Neuron (in vitro differentiated cells): ENCODE measurements at regions not wholly inside any gene's neighbourhood (a gene's known extent, or its start where the extent isn't known, plus 50 kb on each side); places are given as distances from the start of the nearest gene placed in this dataset.

Experiments used
- H2AFZ ChIP-seq: one replicate; pipeline ENCODE4 v1.6.1; 2013; ENCODE audit warnings: low read depth, mild to moderate bottlenecking, inconsistent platforms, low read length, moderate library complexity
- H3K27me3 ChIP-seq: one replicate; pipeline ENCODE4 v1.6.1; 2013; ENCODE audit warnings: low read length; ENCODE audit not compliant: insufficient read depth
- H3K36me3 ChIP-seq: one replicate; pipeline ENCODE4 v1.6.1; 2013; ENCODE audit warnings: low read length; ENCODE audit not compliant: insufficient read depth
- H3K4me1 ChIP-seq: one replicate; pipeline ENCODE4 v1.6.1; 2013; ENCODE audit warnings: low read length; ENCODE audit not compliant: insufficient read depth
- H3K4me3 ChIP-seq: 2 replicates; pipeline ENCODE4 v1.5.1; 2013; ENCODE audit warnings: mild to moderate bottlenecking, low read length, moderate library complexity
- H3K9me3 ChIP-seq: one replicate; pipeline ENCODE4 v1.6.1; 2013; ENCODE audit warnings: low read length

DNA sequence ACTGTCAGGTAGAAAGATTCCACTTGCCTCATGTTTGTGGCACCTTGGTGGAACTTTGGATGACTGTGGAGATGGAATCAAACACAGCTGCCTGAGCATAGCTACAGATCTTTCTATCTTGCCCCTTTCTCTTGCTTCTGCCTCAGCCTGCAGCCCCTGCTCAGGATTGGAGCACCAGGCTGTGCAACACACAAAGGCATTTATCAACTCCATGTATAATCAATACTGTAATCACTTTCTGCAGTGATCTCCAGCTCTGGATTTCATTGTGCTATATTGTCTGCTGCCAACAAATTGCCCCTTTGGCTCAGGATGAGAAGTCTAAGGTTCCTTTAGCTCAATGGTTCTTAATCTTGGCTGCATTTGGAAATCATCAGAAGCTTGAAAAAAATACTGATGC is 86.3 kb upstream of the PRPS1 start:
- H3K4me3 ChIP-seq, result no peak overlapping the region
- H2AFZ ChIP-seq, result peak overlapping the region; percentile 62
- H3K36me3 ChIP-seq, result no peaks in the 10 kb centered on the region
- no peaks in the 10 kb centered on the region for H3K9me3 ChIP-seq
- H3K27me3 ChIP-seq, result no peaks in the 10 kb centered on the region
- H3K4me1 ChIP-seq, result peaks cover 7% of the 10 kb centered on the region

DNA sequence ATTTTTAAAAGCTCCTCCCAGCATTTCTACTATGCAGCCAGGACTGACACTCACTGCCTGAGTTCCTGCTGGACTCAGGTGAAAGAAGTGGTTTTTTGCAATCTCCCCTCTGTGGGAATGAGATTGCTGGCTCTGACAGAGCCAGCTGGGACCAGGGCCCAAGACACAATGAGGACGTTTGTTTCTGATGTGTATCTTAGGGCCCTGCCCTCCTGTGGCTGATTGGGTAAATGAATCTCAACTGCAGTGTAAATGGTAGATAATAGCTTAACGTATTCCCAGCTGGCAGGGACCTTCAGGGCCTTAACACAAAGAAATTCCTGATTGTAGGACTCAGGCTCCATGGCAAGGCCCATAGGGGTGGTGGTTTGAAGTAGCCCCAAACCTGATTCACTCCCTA is 85.8 kb upstream of the PRPS1 start:
- Histone ChIP-seq H2AFZ (peak overlapping the region; percentile 62), H3K9me3 (no peaks in the 10 kb centered on the region), H3K4me3 (no peak overlapping the region), H3K36me3 (no peaks in the 10 kb centered on the region), H3K4me1 (peaks cover 7% of the 10 kb centered on the region), H3K27me3 (no peaks in the 10 kb centered on the region)

DNA sequence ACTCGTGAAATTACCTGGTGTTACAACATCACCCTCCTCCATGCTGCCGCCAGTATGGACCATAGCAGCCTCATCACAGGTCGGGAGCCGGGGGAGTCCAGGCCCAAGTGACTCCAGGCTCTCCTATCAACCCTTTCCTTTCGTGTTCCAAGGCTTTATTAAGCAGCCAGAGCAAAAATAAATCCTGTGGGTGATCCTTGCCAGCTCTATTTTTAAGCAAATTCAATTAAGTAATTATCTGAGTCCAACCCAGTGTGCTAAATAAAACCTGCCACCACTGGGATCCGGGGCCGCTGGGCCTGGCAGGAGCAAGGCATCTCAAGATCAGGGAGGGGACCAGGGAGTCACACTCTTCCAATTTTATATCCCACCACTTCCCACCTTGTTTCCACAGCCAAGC is 80.7 kb upstream of the PRPS1 start:
- no peaks in the 10 kb centered on the region for H3K36me3 ChIP-seq
- H3K4me1 ChIP-seq, result no peaks in the 10 kb centered on the region
- no peak overlapping the region for H2AFZ ChIP-seq

DNA sequence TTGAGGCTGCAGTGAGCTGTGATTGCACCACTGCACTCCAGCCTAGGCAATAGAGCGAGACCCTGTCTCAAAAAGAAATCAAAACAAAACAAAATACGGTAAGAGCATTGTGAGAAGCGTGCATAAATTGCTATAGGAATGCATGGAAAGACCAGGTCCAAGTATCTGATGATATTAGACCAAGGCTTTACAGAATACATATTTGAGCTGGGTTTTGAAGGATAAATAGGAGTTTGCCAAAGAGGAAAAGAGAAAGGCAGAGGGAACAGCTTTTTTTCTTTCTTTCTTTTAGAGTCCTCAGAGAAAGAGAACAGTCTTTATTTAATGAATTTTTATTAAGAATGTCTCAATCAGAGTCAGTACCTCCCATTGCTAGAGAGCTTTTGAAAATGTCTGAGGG is 79.5 kb upstream of the PRPS1 start:
- H2AFZ ChIP-seq, result no peak overlapping the region
- H3K4me1 ChIP-seq, result no peaks in the 10 kb centered on the region
- no peaks in the 10 kb centered on the region for H3K9me3 ChIP-seq
- no peak overlapping the region for H3K4me3 ChIP-seq
- H3K36me3 ChIP-seq, result no peaks in the 10 kb centered on the region
- H3K27me3 ChIP-seq, result peaks cover 3% of the 10 kb centered on the region

More for the DNA sequence above, 80.7 kb upstream of the PRPS1 start:
- Histone ChIP-seq H3K4me3 (no peak overlapping the region), H3K9me3 (no peaks in the 10 kb centered on the region), H3K27me3 (peaks cover 3% of the 10 kb centered on the region)

DNA sequence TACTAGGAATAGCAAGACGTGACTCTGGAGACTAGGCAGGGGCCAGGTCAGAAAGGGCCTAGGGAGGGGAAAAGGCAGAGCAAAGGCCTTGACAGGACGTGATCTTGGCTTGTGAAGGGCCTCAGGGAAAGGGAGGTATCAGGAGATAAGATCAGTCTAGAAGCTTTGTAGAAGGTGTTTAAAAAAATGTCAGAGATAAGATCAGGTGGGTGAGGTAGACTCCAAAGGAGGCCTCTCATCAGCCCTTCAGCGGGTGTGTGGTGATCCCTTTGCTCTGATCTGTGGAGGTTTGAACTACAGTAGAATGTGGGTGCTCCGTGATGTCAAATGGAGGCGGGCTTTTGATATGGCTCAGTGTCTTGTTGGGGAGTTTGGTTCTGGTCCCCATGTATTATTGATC is 78.8 kb upstream of the PRPS1 start:
- Histone ChIP-seq H3K4me1 (no peaks in the 10 kb centered on the region), H3K4me3 (no peak overlapping the region), H3K27me3 (peaks cover 3% of the 10 kb centered on the region), H2AFZ (no peak overlapping the region), H3K9me3 (no peaks in the 10 kb centered on the region), H3K36me3 (no peaks in the 10 kb centered on the region)

DNA sequence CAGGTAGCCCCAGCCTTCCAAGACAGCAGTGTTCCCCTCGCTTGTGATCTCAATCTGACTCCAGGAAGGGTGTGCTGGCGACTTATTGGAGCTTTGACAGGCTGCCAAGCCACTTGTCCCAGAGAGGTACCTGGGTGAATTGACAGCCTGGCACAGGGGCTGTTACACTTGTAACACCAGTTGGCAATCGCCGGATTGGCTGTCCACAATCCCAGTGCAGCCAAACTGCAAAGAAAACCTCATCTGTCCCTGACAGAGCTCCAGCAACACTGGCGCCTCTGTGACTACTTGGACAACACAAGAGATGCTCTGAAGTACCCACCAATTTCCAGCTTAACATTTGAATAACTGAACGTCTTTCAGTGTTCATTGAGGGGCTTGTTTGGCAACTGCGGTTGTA is 76.8 kb upstream of the PRPS1 start:
- Histone ChIP-seq H3K9me3 (no peaks in the 10 kb centered on the region), H3K4me3 (no peak overlapping the region), H2AFZ (no peak overlapping the region), H3K36me3 (no peaks in the 10 kb centered on the region), H3K27me3 (peaks cover 3% of the 10 kb centered on the region), H3K4me1 (no peaks in the 10 kb centered on the region)

DNA sequence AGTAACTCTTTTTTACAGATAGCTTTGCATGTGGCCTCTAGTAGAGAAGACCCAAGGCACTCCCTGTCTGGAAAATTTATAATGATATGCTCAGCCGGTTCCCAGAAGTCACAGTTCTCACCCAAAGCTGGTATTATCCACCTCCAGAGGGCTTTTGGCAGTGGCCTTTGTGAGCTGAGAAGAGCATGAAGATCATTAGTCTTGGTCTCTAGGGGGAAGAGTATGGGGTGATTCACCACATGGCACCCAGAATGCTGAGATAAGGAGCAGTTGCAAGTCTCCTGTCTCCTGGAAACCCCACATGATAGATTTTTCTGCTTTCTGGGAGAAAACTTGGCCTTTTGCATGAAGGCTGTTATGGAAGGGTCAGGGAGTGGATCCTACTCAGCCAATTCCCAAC is 75.4 kb upstream of the PRPS1 start:
- Histone ChIP-seq H2AFZ (no peak overlapping the region), H3K36me3 (no peaks in the 10 kb centered on the region), H3K27me3 (peaks cover 3% of the 10 kb centered on the region), H3K9me3 (no peaks in the 10 kb centered on the region), H3K4me3 (no peak overlapping the region), H3K4me1 (no peaks in the 10 kb centered on the region)

DNA sequence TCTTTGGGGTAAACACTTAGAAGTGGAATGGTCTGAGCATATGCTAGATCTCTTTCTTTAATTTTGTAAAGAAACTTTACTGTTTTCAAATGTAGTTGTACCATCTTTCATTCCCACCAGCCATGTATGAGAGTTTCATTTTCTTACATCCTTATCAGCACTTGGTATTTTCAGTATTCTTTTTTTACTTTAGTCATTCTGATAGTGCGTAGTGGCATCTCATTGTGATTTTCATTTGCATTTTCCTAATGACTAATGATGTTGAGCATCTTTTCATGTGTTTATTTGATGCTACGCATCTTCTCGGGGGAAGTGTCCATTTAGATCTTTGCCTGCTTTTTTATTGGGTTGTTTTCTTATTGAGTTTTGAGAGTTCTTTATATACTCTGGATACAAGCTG is 71.3 kb upstream of the PRPS1 start:
- Histone ChIP-seq H2AFZ (no peak overlapping the region), H3K4me1 (no peaks in the 10 kb centered on the region), H3K36me3 (no peaks in the 10 kb centered on the region), H3K4me3 (no peak overlapping the region), H3K9me3 (no peaks in the 10 kb centered on the region), H3K27me3 (no peaks in the 10 kb centered on the region)

DNA sequence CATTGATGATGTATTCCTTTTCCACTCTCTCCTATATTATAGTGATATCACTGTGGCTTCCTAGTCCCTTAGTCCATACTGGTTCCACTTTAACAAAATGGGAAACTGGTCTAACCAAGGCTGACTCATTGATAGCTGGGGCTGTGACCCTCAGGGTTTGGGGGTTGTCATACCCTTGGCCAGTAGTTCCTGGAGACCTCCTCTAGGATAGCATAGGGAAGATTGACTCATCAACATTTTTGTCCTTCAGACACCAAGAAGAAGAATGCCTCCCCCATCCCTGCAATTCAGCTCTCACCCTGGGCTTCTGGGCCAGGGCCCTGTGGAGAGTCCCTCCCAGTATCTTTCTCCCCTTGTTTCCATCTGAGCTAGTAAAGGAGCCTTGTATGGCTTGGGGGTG is 68.8 kb upstream of the PRPS1 start:
- H3K36me3 ChIP-seq, result no peaks in the 10 kb centered on the region
- H3K4me3 ChIP-seq, result no peak overlapping the region
- H3K4me1 ChIP-seq, result no peaks in the 10 kb centered on the region
- no peak overlapping the region for H2AFZ ChIP-seq
- no peaks in the 10 kb centered on the region for H3K27me3 ChIP-seq
- H3K9me3 ChIP-seq, result no peaks in the 10 kb centered on the region

DNA sequence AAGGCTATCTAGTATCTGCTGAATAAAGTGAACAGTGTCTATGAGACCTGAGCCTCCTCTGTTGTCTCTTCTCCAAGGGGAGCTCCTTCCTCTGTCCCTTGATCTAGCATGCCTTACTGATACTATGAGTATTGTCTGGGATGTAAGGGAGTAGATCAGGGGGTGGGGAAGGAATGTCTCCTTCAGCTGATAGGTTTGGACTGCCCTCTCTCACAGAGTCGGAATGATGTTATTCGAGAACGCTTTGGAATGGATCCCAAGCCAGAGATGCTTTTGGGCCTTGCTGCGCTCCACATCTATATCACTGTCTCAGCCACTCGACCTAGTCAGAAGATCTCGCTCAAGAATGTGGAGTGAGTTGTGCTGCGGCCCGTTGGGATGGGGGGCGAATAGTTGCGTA is 68.3 kb upstream of the PRPS1 start:
- no peaks in the 10 kb centered on the region for H3K4me1 ChIP-seq

DNA sequence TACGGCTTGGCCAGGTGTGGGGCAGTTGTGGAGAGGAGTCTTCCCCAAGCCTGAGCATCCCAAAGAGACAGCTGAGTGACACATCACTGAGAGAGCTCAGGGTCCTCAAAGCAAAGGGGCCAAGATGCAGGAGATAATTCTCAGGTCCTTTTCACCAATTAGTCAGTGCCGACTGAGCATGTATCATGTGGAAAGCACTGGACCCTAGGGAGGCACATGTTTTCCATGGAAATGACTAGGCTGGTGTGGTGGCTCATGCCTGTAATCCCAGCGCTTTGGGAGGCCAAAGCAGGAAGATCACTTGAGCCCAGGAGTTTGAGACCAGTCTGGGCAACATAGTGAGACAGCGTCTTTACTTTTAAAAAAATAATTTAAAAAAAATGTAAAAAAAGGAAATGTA is 67.3 kb upstream of the PRPS1 start:
- Histone ChIP-seq H3K4me3 (no peak overlapping the region), H2AFZ (no peak overlapping the region), H3K9me3 (no peaks in the 10 kb centered on the region), H3K4me1 (peaks cover 3% of the 10 kb centered on the region), H3K36me3 (no peaks in the 10 kb centered on the region), H3K27me3 (no peaks in the 10 kb centered on the region)

More for the DNA sequence above, 68.3 kb upstream of the PRPS1 start:
- Histone ChIP-seq H3K9me3 (no peaks in the 10 kb centered on the region), H3K27me3 (no peaks in the 10 kb centered on the region), H3K4me3 (no peak overlapping the region), H2AFZ (no peak overlapping the region), H3K36me3 (no peaks in the 10 kb centered on the region)

DNA sequence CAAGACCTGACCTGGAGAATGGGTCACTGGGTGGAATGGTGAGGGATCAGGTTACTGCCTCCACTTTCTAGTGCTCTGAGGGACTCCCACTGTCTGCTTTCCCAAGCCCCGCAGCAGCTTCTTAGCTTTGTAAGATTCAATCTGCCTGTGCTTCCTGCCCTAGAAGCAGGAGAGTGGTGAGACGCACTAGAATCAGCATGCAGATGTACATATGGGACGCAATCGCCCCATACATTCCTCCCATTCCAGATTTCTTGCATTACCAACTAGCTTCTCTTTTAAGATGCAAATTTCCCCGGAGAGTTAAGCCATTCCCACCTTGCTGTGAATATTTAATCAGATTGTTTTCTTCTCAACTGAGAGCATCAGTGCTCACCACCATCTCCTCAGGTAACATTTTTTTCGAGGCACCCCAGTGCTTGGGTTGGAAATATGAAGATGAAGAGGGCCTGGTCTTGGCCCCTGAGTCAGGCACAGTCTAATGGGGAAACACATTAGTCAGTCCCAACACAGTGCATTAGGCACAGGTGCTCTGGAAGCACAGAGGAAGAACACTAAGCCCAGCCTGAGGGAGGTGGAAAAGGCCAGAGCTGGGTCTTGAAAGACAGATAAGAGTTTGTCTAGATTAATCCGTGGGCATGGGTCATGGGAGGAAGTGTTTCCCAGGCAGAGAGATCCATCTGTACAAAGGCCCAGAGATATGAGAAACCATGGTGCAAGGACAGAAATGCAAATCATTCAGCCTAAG is 66.7 kb upstream of the PRPS1 start:
- H3K4me3 ChIP-seq, result no peak overlapping the region
- H3K4me1 ChIP-seq, result peaks cover 5% of the 10 kb centered on the region
- no peak overlapping the region for H2AFZ ChIP-seq
- no peaks in the 10 kb centered on the region for H3K27me3 ChIP-seq
- H3K9me3 ChIP-seq, result no peaks in the 10 kb centered on the region
- H3K36me3 ChIP-seq, result no peaks in the 10 kb centered on the region

DNA sequence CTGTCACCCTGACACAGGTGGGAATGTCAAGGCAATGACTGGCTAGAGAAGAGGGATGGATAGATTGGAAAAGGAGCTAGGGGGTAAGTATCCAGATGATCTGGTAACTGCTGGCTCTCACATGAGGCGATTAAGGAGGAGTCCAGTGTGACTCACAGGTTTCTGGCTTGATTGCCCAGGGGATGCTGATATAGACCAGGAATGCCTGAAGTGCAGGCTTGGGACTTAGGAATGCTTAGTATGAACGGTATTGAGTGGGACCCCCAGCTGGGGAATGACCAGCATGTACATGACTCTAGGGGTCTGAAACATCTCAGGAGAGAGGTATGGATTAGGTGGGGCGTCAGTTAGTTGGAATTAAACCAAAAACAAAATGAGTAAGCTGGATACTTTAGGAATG is 65.8 kb upstream of the PRPS1 start:
- Histone ChIP-seq H3K4me1 (peaks cover 5% of the 10 kb centered on the region), H3K4me3 (no peak overlapping the region), H3K27me3 (no peaks in the 10 kb centered on the region), H3K36me3 (no peaks in the 10 kb centered on the region), H3K9me3 (no peaks in the 10 kb centered on the region), H2AFZ (no peak overlapping the region)

DNA sequence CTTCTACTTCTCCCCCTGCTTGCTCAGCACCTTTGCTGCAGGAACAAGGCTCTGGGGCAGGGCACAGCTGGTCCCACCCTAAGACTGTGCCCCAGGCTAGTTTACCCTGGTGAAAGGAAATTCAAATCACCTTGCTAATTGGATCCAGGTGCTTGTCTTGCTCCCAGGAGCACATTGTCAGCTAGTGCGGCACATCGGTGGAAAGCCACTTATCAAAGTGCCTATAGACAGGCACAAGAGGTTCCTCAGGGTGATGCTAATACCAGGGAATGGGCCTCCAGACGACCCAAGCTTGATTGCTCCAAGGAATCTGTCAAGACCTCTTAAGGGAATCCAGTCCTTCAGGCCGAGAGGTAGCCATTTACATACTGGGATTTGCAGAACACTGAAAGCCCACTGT is 64.5 kb upstream of the PRPS1 start:
- no peaks in the 10 kb centered on the region for H3K27me3 ChIP-seq
- H3K36me3 ChIP-seq, result no peaks in the 10 kb centered on the region
- no peak overlapping the region for H2AFZ ChIP-seq
- no peaks in the 10 kb centered on the region for H3K9me3 ChIP-seq
- peaks cover 5% of the 10 kb centered on the region for H3K4me1 ChIP-seq
- H3K4me3 ChIP-seq, result no peak overlapping the region
